ENCODE measurements at regions not wholly inside any gene's neighbourhood (a gene's known extent, or its start where the extent isn't known, plus 50 kb on each side); places are given as distances from the start of the nearest gene placed in this dataset.

DNA sequence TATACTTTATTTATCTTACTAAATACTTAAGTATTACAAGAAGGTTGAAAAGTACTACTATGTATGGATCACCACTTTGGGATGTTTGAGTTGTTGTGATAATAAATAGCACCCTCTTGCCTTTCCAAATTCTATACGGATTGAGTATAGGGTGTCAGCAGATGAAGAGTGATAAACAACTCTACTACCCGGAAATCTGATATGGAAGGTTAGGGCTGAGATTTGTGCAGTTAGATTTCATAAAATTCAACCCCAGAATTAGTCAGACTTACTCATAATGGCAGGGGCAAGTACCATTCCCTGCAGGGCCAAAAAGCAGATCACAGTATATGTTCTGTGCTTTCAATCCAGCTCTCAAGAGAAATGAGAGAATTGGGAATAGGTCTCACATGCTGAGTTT lies 1008.9 kb upstream of the PCDH7 start:
- TF ChIP-seq GATA1 (IDR thresholded peaks at IDR 0.05; ENCODE audit: low read depth, low read length) (no peak), POLR2A (IDR thresholded peaks at IDR 0.05; ENCODE audit: low read length) (no peak)
